Central memory CD8-positive, alpha-beta T cell (primary cell): ENCODE measurements at regions not wholly inside any gene's neighbourhood (a gene's known extent, or its start where the extent isn't known, plus 50 kb on each side); places are given as distances from the start of the nearest gene placed in this dataset.
"Not testable (repeated sequence)": the region's sequence is repeated elsewhere in the genome, so short reads cannot be mapped to it uniquely, and the experiment has no call there.

Experiments
- ATAC-seq: fragments of 150-1000 bp; cut with Tn5 transposase; replicated peaks from 2 replicates; pipeline ENCODE4 v1.10.0; 2022; ENCODE audit warnings: mild to moderate bottlenecking, moderate FRiP score, moderate number of reproducible peaks; ENCODE audit not compliant: poor library complexity, severe bottlenecking; ENCODE audit errors: extremely low read depth
- DNase-seq, 2 donors: peaks; one replicate each; pipeline ENCODE4 v3.0.0; 2021; ENCODE audit warnings: low spot score in 2 of 2
- H3K27ac Mint-ChIP-seq: one replicate; pipeline ENCODE4 v1.8.0; 2022; ENCODE audit warnings: low read depth, mild to moderate bottlenecking, moderate library complexity, mixed read lengths
- H3K27me3 Mint-ChIP-seq: one replicate; pipeline ENCODE4 v1.8.0; 2022; ENCODE audit warnings: mixed read lengths
- H3K36me3 Mint-ChIP-seq: one replicate; pipeline ENCODE4 v1.8.0; 2022; ENCODE audit warnings: mild to moderate bottlenecking, moderate library complexity, mixed read lengths; ENCODE audit not compliant: insufficient read depth
- H3K4me1 Mint-ChIP-seq: one replicate; pipeline ENCODE4 v1.8.0; 2022; ENCODE audit warnings: mixed read lengths
- H3K4me3 Mint-ChIP-seq: one replicate; pipeline ENCODE4 v1.8.0; 2022; ENCODE audit warnings: mild to moderate bottlenecking, moderate library complexity, mixed read lengths
- H3K9me3 Mint-ChIP-seq: one replicate; pipeline ENCODE4 v1.8.0; 2022; ENCODE audit warnings: mixed read lengths

GRCh38 chr15:24017470-24017869, 330.4 kb upstream of the NDN start:
- no peaks in the 10 kb centered on the region for H3K4me1 Mint-ChIP-seq

GRCh38 chr15:24039683-24040082, 352.6 kb upstream of the NDN start:
- Mint-ChIP-seq H3K9me3 (peaks cover 31% of the 10 kb centered on the region), H3K4me1 (no peaks in the 10 kb centered on the region)

More at GRCh38 chr15:24017470-24017869, 330.4 kb upstream of the NDN start:
- H3K36me3 Mint-ChIP-seq = no peaks in the 10 kb centered on the region
- H3K9me3 Mint-ChIP-seq = peaks cover 8% of the 10 kb centered on the region
- ATAC-seq (no peak), DNase-seq (no peak)
- H3K4me3 Mint-ChIP-seq = no peak overlapping the region
- H3K27me3 Mint-ChIP-seq = no peaks in the 10 kb centered on the region
- H3K27ac Mint-ChIP-seq = no peak overlapping the region

GRCh38 chr15:24054547-24055245, 367.6 kb upstream of the NDN start:
- Mint-ChIP-seq H3K27me3 (no peaks in the 10 kb centered on the region), H3K4me1 (no peaks in the 10 kb centered on the region), H3K27ac (no peak overlapping the region), H3K36me3 (no peaks in the 10 kb centered on the region), H3K4me3 (no peak overlapping the region), H3K9me3 (peaks cover 16% of the 10 kb centered on the region)
- no peak for DNase-seq
- ATAC-seq = no peak

More at GRCh38 chr15:24039683-24040082, 352.6 kb upstream of the NDN start:
- Mint-ChIP-seq H3K27ac (no peak overlapping the region), H3K4me3 (no peak overlapping the region), H3K27me3 (no peaks in the 10 kb centered on the region), H3K36me3 (no peaks in the 10 kb centered on the region)
- no peak for DNase-seq
- no peak for ATAC-seq

- Mint-ChIP-seq H3K9me3 (peaks cover 23% of the 10 kb centered on the region), H3K36me3 (no peaks in the 10 kb centered on the region)
Observed at GRCh38 chr15:24067733-24068501, 380.8 kb upstream of the NDN start.

GRCh38 chr15:24075420-24076089, 388.4 kb upstream of the NDN start:
- no peak overlapping the region for H3K4me3 Mint-ChIP-seq
- H3K4me1 Mint-ChIP-seq = no peaks in the 10 kb centered on the region
- ATAC-seq (no peak), DNase-seq (no peak)
- peaks cover 17% of the 10 kb centered on the region for H3K9me3 Mint-ChIP-seq
- no peaks in the 10 kb centered on the region for H3K27me3 Mint-ChIP-seq
- H3K36me3 Mint-ChIP-seq = peaks cover 2% of the 10 kb centered on the region
- H3K27ac Mint-ChIP-seq = no peak overlapping the region

More at GRCh38 chr15:24067733-24068501, 380.8 kb upstream of the NDN start:
- Mint-ChIP-seq H3K4me3 (no peak overlapping the region), H3K27ac (no peak overlapping the region), H3K27me3 (no peaks in the 10 kb centered on the region), H3K4me1 (no peaks in the 10 kb centered on the region)
- ATAC-seq (no peak), DNase-seq (no peak)

GRCh38 chr15:24076090-24076784, 389.1 kb upstream of the NDN start:
- no peaks in the 10 kb centered on the region for H3K27me3 Mint-ChIP-seq
- H3K4me1 Mint-ChIP-seq = no peaks in the 10 kb centered on the region
- H3K9me3 Mint-ChIP-seq = peaks cover 20% of the 10 kb centered on the region
- ATAC-seq (no peak), DNase-seq (no peak)
- H3K36me3 Mint-ChIP-seq = peaks cover 2% of the 10 kb centered on the region
- no peak overlapping the region for H3K4me3 Mint-ChIP-seq
- H3K27ac Mint-ChIP-seq = no peak overlapping the region

- no peak overlapping the region for H3K4me3 Mint-ChIP-seq
- no peaks in the 10 kb centered on the region for H3K27me3 Mint-ChIP-seq
- peaks cover 12% of the 10 kb centered on the region for H3K9me3 Mint-ChIP-seq
- ATAC-seq (no peak), DNase-seq (no peak)
- peaks cover 2% of the 10 kb centered on the region for H3K36me3 Mint-ChIP-seq
- H3K4me1 Mint-ChIP-seq = no peaks in the 10 kb centered on the region
- H3K27ac Mint-ChIP-seq = no peak overlapping the region
Observed at GRCh38 chr15:24078310-24079029, 391.4 kb upstream of the NDN start.

- not testable (repeated sequence) for H3K36me3 Mint-ChIP-seq, H3K27ac Mint-ChIP-seq, H3K4me1 Mint-ChIP-seq, H3K4me3 Mint-ChIP-seq, H3K27me3 Mint-ChIP-seq, DNase-seq, ATAC-seq
- H3K9me3 Mint-ChIP-seq = peaks cover 22% of the 10 kb centered on the region
Observed at GRCh38 chr15:24088941-24089340, 401.8 kb upstream of the NDN start.

GRCh38 chr15:24101503-24101902, 414.4 kb upstream of the NDN start:
- not testable (repeated sequence) for H3K27me3 Mint-ChIP-seq, H3K9me3 Mint-ChIP-seq, H3K36me3 Mint-ChIP-seq, DNase-seq, H3K27ac Mint-ChIP-seq, ATAC-seq, H3K4me3 Mint-ChIP-seq, H3K4me1 Mint-ChIP-seq

GRCh38 chr15:24107524-24107923, 420.4 kb upstream of the NDN start:
- H3K36me3 Mint-ChIP-seq, H3K9me3 Mint-ChIP-seq, ATAC-seq, H3K4me1 Mint-ChIP-seq, H3K27me3 Mint-ChIP-seq, DNase-seq, H3K4me3 Mint-ChIP-seq, H3K27ac Mint-ChIP-seq: not testable (repeated sequence)

- not testable (repeated sequence) for ATAC-seq, DNase-seq, H3K27ac Mint-ChIP-seq, H3K4me1 Mint-ChIP-seq, H3K36me3 Mint-ChIP-seq, H3K27me3 Mint-ChIP-seq, H3K4me3 Mint-ChIP-seq
- peaks cover 10% of the 10 kb centered on the region for H3K9me3 Mint-ChIP-seq
Observed at GRCh38 chr15:24107948-24108347, 420.8 kb upstream of the NDN start.

GRCh38 chr15:24108349-24108748, 421.2 kb upstream of the NDN start:
- H3K4me3 Mint-ChIP-seq, H3K4me1 Mint-ChIP-seq, DNase-seq, H3K27ac Mint-ChIP-seq, ATAC-seq, H3K27me3 Mint-ChIP-seq, H3K36me3 Mint-ChIP-seq: not testable (repeated sequence)
- H3K9me3 Mint-ChIP-seq = peaks cover 13% of the 10 kb centered on the region
